Neural progenitor cell (in vitro differentiated cells): ENCODE measurements at regions not wholly inside any gene's neighbourhood (a gene's known extent, or its start where the extent isn't known, plus 50 kb on each side); places are given as distances from the start of the nearest gene placed in this dataset.

ENCODE experiments used
- DNase-seq: peaks from one replicate; pipeline ENCODE4 v3.0.0-alpha.2; 2016; ENCODE audit warnings: low spot score
- H2AFZ ChIP-seq: fragments of 200-600 bp; sonication (generic); replicated peaks from 2 replicates; pipeline ENCODE4 v1.6.1; 2016; ENCODE audit warnings: antibody characterized with exemption
- H3F3A ChIP-seq: fragments of 200-600 bp; sonication (generic); 2 replicates; pipeline ENCODE4 v1.6.1; 2016; ENCODE audit warnings: antibody characterized with exemption, low read depth
- H3K27ac ChIP-seq: fragments of 200-600 bp; sonication (generic); 2 replicates; pipeline ENCODE4 v1.5.1; 2016; ENCODE audit warnings: mild to moderate bottlenecking
- H3K27me3 ChIP-seq: fragments of 200-600 bp; sonication (generic); 2 replicates; pipeline ENCODE4 v1.6.1; 2016; ENCODE audit warnings: mild to moderate bottlenecking, moderate library complexity
- H3K36me3 ChIP-seq: fragments of 200-600 bp; sonication (generic); 2 replicates; pipeline ENCODE4 v1.5.1; 2016
- H3K4me1 ChIP-seq: fragments of 200-600 bp; sonication (generic); 2 replicates; pipeline ENCODE4 v1.6.1; 2016; ENCODE audit warnings: mixed run types
- H3K4me2 ChIP-seq: fragments of 200-600 bp; sonication (generic); 2 replicates; pipeline ENCODE4 v1.6.1; 2016
- H3K4me3 ChIP-seq: fragments of 200-600 bp; sonication (generic); 2 replicates; pipeline ENCODE4 v1.5.1; 2016
- H3K79me2 ChIP-seq: fragments of 200-600 bp; sonication (generic); 2 replicates; pipeline ENCODE4 v1.6.1; 2016; ENCODE audit warnings: low read depth
- H3K9ac ChIP-seq: fragments of 200-600 bp; sonication (generic); 2 replicates; pipeline ENCODE4 v1.6.1; 2016
- H3K9me3 ChIP-seq: fragments of 200-600 bp; sonication (generic); 2 replicates; pipeline ENCODE4 v1.5.1; 2016; ENCODE audit warnings: low read depth
- H4K20me1 ChIP-seq: fragments of 200-600 bp; sonication (generic); 2 replicates; pipeline ENCODE4 v1.6.1; 2016; ENCODE audit warnings: low read depth
- H3K27ac Mint-ChIP-seq: 3 replicates; pipeline ENCODE4 v1.8.0; 2021; ENCODE audit warnings: mixed read lengths
- H3K27me3 Mint-ChIP-seq: 2 replicates; pipeline ENCODE4 v1.8.0; 2022; ENCODE audit warnings: low read depth, mild to moderate bottlenecking, inconsistent platforms, moderate library complexity, mixed read lengths; ENCODE audit not compliant: insufficient read depth
- H3K36me3 Mint-ChIP-seq: 3 replicates; pipeline ENCODE4 v1.8.0; 2021; ENCODE audit warnings: mixed read lengths
- H3K4me1 Mint-ChIP-seq: 3 replicates; pipeline ENCODE4 v1.8.0; 2021; ENCODE audit warnings: mixed read lengths
- H3K4me3 Mint-ChIP-seq: 3 replicates; pipeline ENCODE4 v1.8.0; 2021; ENCODE audit warnings: mild to moderate bottlenecking, moderate library complexity, mixed read lengths
- H3K9me3 Mint-ChIP-seq: 3 replicates; pipeline ENCODE4 v1.8.0; 2020; ENCODE audit warnings: mixed read lengths
- CTCF ChIP-seq: fragments of 200-600 bp; sonication (generic); IDR thresholded peaks from 2 replicates; pipeline ENCODE4 v1.5.1; 2017; ENCODE audit warnings: antibody characterized with exemption, mild to moderate bottlenecking
- EZH2 ChIP-seq: fragments of 200-600 bp; sonication (generic); IDR thresholded peaks from 2 replicates; pipeline ENCODE4 v1.6.1; 2017; ENCODE audit warnings: antibody characterized with exemption, mild to moderate bottlenecking, moderate library complexity
- EZH2phosphoT487 ChIP-seq: fragments of 200-600 bp; sonication (generic); IDR thresholded peaks from 2 replicates; pipeline ENCODE4 v1.6.1; 2017; ENCODE audit warnings: antibody characterized with exemption

- Histone ChIP-seq H2AFZ (no peak overlapping the region), H3K9ac (no peak overlapping the region), H3K36me3 (no peaks in the 10 kb centered on the region), H3K4me3 (no peak overlapping the region), H3K4me2 (no peak overlapping the region), H3F3A (no peaks in the 10 kb centered on the region), H3K4me1 (peaks cover 3% of the 10 kb centered on the region), H4K20me1 (peaks cover 100% of the 10 kb centered on the region), H3K27ac (no peak overlapping the region), H3K27me3 (no peaks in the 10 kb centered on the region), H3K9me3 (no peaks in the 10 kb centered on the region), H3K79me2 (peaks cover 5% of the 10 kb centered on the region)
- peaks cover 10% of the 10 kb centered on the region for H3K36me3 Mint-ChIP-seq
- no peak for TF ChIP-seq CTCF
- TF ChIP-seq EZH2, result no peak
- TF ChIP-seq EZH2phosphoT487, result no peak
- H3K27me3 Mint-ChIP-seq, result peaks cover 3% of the 10 kb centered on the region
- H3K27ac Mint-ChIP-seq, result peak overlapping the region; percentile 21
- H3K9me3 Mint-ChIP-seq, result no peaks in the 10 kb centered on the region
- H3K4me3 Mint-ChIP-seq, result no peak overlapping the region
- peaks cover 63% of the 10 kb centered on the region for H3K4me1 Mint-ChIP-seq
- no peak for DNase-seq
Measured at GRCh38 chr2:120948662-120949011, 213.0 kb downstream of the GLI2 start.

GRCh38 chr2:120949027-120949956, 213.6 kb downstream of the GLI2 start:
- H4K20me1 ChIP-seq, result peaks cover 100% of the 10 kb centered on the region
- Mint-ChIP-seq H3K9me3 (no peaks in the 10 kb centered on the region), H3K4me1 (peaks cover 63% of the 10 kb centered on the region), H3K4me3 (no peak overlapping the region), H3K27me3 (peaks cover 3% of the 10 kb centered on the region), H3K36me3 (peaks cover 9% of the 10 kb centered on the region), H3K27ac (peak overlapping the region; percentile 21)
- H3F3A ChIP-seq, result no peaks in the 10 kb centered on the region
- peaks cover 3% of the 10 kb centered on the region for H3K4me1 ChIP-seq
- no peak for DNase-seq
- no peak overlapping the region for H3K4me3 ChIP-seq
- TF ChIP-seq CTCF (peak; percentile 18), EZH2 (no peak)
- no peaks in the 10 kb centered on the region for H3K9me3 ChIP-seq
- no peaks in the 10 kb centered on the region for H3K27me3 ChIP-seq
- H3K4me2 ChIP-seq, result no peak overlapping the region
- no peak overlapping the region for H3K27ac ChIP-seq
- H3K9ac ChIP-seq, result no peak overlapping the region
- H2AFZ ChIP-seq, result no peak overlapping the region
- H3K79me2 ChIP-seq, result peaks cover 5% of the 10 kb centered on the region
- no peaks in the 10 kb centered on the region for H3K36me3 ChIP-seq

- Histone ChIP-seq H3K27ac (no peak overlapping the region), H3K4me1 (peaks cover 3% of the 10 kb centered on the region), H4K20me1 (peaks cover 98% of the 10 kb centered on the region), H3K9me3 (no peaks in the 10 kb centered on the region), H3K9ac (no peak overlapping the region), H3K27me3 (no peaks in the 10 kb centered on the region), H2AFZ (no peak overlapping the region), H3F3A (no peaks in the 10 kb centered on the region), H3K4me3 (no peak overlapping the region), H3K4me2 (no peak overlapping the region), H3K79me2 (peaks cover 5% of the 10 kb centered on the region), H3K36me3 (no peaks in the 10 kb centered on the region)
- no peak overlapping the region for H3K4me3 Mint-ChIP-seq
- H3K36me3 Mint-ChIP-seq, result peaks cover 12% of the 10 kb centered on the region
- H3K9me3 Mint-ChIP-seq, result no peaks in the 10 kb centered on the region
- DNase-seq, result no peak
- H3K27me3 Mint-ChIP-seq, result peaks cover 3% of the 10 kb centered on the region
- peaks cover 58% of the 10 kb centered on the region for H3K4me1 Mint-ChIP-seq
- H3K27ac Mint-ChIP-seq, result no peak overlapping the region
- TF ChIP-seq EZH2 (no peak), CTCF (no peak), EZH2phosphoT487 (no peak)
Measured at GRCh38 chr2:120949957-120950590, 214.4 kb downstream of the GLI2 start.
